GM21390 (cell line): ENCODE measurements at regions not wholly inside any gene's neighbourhood (a gene's known extent, or its start where the extent isn't known, plus 50 kb on each side); places are given as distances from the start of the nearest gene placed in this dataset.

Source experiments
- ATAC-seq: cut with Tn5 transposase; IDR thresholded peaks from one replicate; pipeline ENCODE4 v1.9.1; 2021; ENCODE audit not compliant: unreplicated experiment

DNA sequence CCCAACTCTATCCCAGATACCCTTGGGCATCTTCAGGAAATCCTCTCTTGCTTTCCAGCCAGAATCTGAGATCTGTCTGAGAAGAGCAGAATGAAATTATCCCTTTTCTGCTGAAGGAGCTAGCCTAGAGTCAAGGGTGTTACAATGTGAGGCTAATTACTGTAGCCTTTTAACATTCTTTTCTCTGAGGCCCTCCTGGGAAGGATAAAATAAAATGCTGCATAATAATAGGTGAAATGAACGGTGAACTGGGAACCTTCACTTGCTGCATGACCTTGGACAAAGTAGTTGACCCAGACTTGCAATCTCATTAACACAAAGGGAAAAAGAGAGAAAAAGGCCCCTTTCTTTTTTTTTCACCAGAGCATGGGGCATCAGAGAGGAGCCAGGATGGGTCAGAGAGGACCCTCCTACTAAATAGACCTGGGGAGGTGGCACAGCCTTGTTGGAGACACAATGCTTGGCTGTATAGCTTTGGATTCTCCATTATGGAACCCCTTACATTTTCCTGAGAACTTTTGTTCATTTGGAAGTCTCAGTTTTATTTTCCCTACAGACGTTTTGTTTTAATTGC, 137.0 kb upstream of the LIPC start:
- no peak for ATAC-seq

DNA sequence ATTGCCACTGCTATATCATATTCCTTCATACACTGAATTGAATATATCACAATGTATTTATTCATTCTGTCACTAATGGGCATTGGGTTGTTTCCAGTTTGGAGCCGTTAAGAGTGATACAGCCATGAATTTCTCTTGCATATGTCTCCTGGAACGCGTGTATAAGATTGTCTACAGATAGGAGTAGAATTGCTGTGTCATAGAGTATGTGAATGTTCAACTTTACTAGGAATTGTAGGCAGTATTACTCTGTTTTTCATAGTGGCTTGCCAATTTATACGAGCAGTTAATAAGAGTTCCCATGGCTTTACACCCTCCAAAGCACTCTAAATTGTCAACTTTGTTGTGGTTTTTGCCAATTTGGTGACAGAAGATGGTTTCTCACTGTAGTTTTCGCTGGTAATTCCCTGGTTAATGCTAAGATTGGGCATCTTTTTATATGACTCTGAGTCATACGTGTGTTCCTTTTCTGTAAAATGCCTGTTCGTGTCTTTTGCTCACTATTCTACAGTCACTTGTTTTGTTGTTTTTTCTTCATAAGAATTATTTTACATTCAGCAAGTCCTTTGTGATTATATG, 136.1 kb upstream of the LIPC start:
- no peak for ATAC-seq

DNA sequence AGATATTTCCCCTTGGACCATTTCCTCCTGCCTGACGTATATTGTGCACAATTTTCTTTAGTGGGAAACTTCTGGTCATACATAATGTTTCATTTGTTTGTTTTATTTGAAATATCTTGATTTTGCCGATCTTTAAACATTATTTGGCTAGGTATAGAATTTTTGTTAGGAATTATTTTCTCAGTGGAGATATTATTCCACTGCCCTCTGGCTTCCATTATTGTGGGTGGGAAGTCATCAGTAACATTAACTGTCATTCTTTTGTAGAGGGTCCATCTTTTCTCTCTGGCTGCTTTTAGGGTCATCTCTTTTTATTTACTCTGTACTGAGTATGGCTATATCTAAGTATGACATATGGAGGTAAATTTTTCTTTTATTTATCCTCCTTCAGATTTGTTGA, 135.5 kb upstream of the LIPC start:
- no peak for ATAC-seq

DNA sequence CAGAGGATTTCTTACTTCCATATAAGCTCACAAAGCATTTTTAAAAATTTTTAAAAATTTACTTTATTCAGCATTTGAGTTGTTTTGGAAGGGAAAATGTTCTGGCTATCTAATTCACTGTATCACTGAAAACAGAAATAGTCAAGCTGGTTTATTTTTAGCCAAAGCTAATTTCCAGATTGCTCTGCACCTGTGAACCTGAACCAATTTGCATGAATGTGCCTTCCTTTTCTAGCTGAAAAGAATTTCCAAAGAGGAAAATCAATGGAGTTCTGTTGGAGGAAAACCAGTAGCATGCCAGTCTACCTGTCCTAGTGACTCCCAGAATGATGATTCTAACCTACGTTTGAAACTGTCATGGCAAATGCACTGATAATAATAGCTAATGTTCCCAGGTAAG, 134.2 kb upstream of the LIPC start:
- ATAC-seq: no peak

DNA sequence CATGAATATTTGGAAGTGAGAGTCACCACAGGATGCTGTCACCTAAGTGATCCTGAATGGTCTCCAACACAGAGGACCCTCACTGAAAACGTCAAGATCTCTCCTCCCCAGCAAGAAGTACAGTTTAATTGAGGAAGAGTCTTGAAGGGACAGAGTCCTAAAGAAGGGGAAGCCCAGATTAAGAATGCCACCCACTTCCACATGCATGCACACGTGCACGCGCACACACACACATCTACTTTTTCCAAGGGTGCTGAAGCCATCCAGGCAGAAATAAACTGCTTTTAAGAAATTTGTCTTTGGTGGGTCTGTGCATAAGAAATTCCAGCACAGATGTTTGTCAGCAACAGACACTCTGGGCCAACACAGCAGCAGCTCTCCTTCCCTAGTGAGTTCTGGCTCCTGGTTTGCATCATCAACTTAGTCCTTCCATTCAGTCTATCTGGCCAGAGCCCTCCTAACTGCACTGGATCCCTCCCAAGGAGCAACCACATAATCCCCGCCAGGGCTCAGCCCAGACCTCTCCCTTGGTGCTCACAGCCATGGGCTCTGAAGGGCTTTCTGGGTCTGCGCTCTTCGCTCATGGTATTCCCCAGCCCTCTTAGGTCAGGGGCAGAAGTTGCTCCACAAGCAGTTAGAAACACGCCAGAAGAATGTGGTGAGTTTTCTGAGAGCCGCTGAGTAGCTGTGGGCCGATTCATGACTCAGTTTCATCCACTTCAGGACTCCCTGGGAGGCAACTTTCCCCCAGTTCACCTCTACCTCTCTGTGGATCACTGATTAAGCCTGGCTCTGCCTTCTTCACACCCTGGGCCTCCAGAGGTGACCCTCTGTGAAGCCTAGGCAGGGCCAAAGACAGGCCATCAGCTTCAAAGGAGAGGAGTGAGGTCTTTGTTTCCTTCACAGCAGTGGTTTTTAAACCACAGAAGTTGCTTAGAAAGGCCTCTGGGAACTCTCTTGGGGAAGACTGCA, 132.6 kb upstream of the LIPC start:
- no peak for ATAC-seq

DNA sequence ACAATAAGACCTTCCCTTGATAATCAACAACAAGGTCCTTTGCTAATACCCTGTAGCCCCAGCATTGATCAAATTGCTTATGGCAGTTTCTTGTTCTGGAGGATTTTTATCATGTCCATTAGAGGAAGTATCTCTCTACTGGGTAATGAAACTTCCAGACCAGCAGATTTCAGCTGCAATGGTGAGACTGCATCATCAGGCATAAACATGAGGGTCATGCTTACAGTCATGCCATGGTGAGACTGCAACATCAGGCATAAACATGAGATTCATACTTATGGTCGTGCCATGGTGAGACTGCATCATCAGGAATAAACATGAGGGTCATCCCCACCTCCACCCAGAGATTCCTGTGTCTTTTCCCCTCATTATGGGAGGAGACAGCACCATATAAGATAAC, 129.0 kb upstream of the LIPC start:
- no peak for ATAC-seq

DNA sequence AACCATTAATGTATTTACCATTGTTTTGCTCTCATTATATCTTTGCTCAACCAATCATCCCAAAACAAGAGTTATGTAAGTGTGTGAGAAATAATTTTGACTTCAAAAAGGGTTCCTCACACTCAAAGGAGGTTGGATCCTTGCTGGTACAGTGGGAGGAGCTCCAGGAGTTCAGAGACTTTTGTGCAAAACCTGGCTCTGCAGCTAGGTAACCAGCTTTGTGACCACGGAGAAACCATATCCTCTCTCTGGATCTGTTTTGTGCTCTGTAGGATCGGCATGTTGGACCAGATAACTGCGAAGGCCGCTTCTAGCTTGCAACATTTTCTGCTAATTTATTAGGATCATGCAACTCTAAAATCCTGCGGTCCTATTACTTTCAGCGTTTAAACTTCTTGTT, 128.6 kb upstream of the LIPC start:
- no peak for ATAC-seq

DNA sequence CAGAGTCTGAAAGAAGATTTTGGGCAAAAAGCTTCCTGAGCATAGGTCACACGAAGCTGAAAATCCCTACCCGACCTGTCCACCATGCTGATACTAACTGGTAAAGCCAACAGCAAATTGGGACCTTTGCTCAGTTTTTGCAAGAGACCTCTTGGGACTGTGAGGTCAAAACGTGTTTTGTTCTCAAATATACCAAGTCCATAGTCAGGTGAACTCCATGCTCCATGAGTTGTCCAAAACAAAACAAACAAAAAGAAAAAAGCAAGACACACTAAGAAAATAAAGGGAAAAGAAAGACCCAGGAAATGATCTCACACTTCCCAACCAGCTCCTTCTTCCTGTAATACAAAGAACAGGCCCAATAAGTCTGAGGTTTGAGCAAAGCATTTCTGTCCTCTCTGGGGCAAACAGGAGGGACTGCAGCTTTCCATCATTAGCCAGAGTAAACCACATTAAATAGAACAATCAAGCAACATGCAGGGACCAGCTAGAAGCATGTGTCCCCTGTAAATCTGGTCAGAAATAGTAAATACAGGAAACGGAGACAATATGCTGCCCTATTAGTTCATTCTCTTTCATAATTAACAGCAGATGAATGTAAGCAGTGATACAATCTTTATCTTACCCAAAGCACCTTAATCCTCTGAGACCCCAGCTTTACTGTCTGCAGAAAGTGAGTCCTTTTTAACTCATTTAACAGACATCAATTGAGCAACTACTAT, 125.0 kb upstream of the LIPC start:
- ATAC-seq: no peak

DNA sequence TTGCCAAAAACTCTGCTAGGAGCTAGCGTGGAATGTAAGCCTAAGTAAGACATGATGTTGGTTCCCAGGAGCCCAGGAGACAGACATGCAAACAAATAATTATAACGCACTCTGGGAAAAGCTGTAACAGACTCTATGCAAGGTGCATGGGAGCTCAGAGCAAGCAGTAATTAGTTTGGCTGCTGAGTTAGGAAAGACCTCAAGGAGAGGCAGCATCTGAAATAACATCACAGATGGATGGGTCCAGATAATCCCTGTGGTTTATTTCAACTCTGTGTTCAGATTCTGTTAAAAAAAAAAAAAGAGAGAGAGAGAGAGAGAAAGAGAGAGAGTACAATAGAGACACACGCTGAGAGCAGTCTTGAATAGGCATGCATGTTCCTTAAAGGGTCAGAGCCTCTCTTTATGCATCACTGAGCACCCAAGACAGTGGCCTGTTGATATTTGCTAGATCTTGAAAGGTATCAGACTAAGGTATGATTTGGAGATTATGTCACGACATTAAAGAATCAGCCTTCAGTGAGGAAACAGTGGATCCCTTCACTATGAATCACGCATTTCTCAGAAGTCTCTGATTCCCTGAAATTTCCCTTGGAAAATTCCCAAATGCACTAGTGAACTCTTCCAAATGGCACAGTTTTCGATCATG, 124.4 kb upstream of the LIPC start:
- no peak for ATAC-seq

DNA sequence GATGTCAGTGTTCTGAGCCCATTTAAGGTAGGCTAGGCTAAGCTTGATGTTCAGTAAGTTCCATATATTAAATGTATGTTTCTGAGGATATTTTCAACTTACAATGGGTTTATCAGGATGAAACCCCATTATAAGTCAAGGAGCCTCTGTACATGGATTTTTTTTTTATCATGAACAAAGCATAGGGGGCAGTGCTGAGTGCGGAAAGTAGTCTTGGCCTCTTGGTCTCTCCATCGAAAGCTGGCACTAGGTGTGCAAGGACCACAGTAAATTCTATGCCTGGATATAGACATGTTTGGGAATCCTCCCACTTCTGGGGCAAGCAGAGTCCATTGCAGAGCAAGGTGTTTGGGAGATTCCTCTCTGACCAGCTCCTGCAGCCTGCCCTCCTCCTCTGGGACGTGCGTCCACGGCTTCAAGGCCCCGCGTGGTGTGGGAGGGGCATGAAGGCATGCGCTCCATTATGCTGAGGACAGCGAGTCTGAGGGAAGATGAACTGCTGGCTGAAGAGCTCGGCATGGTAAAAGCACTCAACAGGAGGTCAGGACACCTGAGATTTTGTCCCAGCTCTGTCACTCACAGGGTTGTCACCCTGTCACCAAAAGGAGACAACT, 122.9 kb upstream of the LIPC start:
- no peak for ATAC-seq

DNA sequence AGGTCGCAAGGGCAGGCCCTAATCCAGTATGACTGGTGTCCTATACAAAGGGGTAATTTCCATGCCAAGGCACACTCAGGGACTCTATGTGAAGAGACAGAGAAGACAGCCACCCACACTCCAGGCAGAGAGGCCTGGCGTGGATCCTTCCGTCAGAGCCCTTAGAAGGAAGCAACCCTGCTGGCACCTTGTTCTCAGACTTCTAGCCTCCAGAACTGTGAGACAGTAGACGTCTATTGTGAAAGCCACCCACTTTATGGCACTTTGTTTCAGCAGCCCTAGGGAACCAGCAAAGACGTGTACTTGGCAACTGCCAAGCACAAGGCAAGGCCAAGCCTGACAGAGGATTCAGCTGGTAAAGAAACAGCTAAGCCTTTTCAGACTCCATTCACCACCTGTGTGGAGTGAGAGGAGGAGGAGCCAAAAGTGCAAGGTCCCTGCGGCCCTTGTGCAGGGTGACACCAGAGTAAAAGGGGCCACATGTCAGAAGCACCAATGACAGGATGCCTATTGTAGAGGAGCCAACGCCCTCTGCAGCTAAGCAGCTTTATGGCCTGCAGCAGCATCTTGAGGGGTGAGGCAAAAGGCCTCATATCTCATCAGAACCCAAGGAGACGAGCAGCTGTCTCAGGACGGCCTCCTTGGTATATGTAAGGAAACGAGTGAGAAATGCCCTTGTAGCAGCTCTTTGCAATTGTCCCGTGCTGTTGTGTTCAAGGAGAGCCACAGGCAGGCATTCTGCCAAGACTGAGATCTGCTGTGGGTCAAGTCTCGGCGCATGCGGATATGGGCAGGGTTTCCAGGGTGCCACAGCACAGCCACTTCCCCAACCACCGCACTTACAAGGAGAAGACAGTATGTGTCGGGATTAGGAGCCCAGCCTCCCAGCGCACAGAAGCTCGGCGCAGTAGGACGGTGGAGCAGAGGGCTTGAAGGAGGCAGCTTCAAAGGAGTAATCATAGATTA, 121.5 kb upstream of the LIPC start:
- no peak for ATAC-seq

DNA sequence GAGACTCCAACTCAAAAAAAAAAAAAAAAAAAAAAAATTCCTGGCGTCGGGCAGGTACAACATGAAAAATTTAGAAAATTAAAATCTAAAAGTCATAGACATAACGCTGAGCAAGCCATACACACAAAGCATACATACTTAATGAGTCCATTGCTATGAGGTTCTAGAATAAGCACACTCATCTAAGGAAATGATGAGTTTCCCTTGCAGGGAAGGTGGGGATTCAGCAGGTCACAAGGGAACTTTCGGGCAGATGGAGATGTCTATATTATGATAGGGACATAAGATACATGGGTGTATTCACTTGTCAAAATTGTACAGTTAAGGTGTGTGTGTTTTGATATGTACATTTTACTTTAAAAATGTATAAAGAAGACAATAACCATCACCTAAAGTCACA, 120.2 kb upstream of the LIPC start:
- ATAC-seq: no peak

DNA sequence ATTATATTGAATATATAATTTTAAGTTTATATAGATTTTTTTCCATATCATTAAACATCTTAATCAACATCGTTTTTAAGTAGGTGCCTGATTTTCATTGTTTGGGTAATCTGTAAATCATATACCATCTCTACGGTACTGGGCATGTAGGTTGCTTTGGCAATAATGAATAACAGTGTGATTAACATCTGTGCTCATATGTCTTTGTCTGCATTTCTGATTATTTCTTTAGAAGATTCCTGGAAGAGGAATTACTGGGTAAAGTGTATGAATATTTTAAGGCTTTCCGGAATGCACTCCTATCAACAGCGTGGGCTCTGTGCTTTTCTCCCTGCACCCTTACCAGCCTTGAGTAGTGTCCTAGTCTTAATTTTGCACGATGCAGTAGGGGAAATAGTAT, 119.8 kb upstream of the LIPC start:
- no peak for ATAC-seq

DNA sequence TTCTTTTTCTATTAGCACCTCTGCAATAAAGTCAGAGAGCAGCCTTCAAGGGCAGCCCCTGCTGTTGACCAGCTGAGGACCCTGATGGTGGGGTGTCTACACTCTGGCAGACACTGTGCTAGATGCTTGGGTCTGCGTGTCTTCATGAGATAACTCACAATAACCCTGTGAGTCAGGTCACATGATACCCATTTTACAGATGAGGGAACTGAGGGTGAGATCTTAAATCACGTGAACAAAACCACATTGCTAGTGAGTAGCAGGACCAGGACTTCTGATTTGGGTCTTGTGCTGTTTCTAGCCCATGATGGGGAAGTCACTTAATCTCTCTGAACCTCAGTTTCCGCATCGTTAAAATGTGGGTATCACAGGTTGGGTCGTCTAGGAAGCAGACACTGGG, 118.5 kb upstream of the LIPC start:
- ATAC-seq: no peak

DNA sequence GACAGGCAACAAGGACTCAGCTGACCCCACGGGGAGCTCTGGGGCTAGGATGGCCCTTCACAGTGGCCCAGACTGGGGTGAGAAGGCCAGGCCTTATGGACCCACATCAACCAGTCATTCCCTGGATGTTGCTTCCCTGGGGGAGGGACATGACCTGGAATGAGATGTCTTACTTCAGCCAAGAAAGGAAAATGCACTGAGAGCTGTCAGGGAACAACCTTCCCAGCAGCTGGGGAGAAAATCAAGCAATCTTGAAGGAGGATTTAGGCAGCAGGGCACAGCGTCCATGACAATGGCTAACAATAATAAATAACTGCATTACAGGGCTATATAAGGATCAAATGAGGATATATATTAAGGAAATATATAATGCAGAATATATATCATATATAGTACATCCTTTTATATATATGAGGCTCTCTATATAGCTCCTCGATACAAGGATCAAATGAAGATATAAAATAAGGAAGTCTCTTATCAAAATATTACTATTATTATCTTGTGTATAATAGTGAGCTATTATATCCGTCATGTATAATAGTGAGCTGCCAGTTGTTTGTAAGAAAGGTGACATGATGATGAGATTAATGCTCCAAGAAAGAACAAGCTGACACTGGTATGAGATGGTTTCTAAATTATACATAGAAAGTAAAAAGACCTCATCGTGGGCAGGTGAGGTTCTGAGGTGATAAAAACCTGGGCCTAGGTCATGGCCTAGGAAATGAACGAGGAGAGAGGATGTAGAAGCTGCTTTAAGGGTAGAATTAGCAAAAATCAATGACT, 117.8 kb upstream of the LIPC start:
- ATAC-seq: no peak

DNA sequence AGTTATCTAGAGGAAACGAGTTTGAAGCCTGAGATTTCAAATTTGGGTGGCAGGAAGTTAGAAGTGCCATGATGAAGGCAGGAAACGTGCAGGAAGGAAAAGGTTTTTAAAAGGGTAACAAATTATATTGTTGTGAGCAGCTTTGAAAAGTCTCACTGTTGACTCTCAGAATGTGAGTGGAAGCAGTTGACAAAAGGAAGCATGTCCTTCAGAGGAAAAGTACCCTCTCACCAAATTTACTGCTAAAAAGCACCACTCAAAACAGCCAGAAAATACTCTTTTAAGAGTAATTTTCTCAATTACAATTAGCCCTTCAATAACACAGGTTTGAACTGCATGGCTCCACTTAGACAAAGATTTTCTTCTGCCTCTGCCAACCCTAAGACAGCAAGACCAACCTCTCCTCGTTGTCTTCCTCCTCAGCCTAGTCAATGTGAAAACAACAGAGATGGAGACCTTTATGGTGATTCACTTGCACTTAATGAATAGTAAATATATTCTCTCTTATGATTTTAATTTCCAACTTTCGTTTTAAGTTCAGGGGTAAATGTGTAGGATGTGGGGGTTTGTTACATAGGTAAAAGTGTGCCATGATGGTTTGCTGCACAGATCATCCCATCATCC, 117.1 kb upstream of the LIPC start:
- no peak for ATAC-seq

DNA sequence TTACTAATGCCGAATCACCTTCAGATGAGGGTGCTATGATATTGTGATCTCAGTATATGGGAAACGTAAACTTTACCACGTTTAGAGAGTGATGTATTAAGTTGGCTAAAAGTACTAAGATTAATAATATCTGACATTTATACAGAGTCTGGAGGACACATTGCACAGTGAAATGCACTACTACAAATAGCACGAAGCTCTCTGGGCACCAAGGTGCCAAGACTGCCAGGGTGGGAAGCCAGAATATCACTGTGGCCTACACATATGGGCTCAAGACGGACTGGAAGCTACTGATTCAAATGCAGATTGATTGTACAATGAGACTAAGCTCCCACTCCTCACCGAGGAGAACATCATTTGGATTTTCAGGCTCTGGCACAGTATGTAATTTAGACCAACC, 113.3 kb upstream of the LIPC start:
- no peak for ATAC-seq

DNA sequence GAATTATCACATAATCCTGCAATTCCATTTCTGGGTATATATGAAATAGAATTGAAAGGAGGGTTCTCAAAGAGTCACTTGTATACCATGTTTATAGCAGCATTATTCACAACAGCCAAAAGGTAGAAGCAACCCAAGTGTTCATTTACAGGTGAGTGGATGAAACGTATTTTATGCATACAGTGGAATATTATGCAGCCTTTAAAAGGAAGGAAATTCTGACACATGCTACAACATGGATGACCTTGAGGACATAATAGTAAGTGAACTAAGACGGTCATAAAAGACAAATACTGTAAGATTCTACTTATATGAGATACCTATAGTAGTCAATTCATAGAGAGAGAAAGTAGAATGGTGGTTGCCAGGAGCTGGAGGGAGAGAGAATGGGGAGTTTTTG, 110.8 kb upstream of the LIPC start:
- no peak for ATAC-seq
